NCI-H2029 treated with DMSO at 0.1 percent for 48 hours (cell line): ENCODE measurements at regions not wholly inside any gene's neighbourhood (a gene's known extent, or its start where the extent isn't known, plus 50 kb on each side); places are given as distances from the start of the nearest gene placed in this dataset.

ENCODE experiments used
- DNase-seq: peaks from one replicate; lab custom pipeline; 2025; lab: John Stamatoyannopoulos, UW

- no peak for DNase-seq
Measured at GRCh38 chr4:173924561-173924960, 358.9 kb downstream of the FBXO8 start.

DNA sequence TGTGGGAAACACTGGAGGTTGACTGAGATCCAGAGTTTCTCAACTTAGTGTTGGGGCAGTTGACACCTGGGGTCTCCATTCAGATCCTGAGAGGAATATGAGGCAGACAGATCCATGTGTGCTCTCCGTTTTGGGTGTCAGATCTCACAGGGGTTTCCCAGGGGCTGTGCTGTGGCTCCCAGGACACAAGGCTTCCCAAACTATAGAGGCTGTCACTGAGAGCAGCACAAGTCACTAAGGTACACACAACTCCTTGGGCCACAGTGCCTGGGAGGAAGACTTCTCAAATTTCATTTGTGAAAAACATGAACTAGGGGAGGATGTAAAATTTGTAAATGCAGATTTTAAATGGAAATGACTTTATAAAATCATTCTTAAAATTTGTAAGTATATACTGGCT, 363.6 kb downstream of the FBXO8 start:
- no peak for DNase-seq

DNA sequence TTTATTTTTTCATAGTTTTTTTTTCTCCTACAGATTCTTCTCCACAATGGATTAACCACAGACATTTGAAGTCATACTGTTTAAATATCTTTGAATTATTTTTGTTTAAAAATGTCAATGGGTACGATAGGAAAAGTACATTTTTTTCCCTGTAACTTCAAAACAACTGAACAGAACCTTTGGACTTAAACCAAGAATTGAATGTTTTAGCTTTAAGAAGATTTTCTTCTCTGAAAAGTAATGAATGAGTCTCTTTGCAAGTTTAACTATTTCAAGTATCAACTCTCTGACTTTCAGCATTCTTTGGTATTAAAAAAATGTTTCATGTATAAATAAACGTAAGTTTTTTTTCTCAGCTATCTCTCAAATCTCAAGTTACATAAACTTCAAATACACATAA, 364.3 kb downstream of the FBXO8 start:
- no peak for DNase-seq

DNA sequence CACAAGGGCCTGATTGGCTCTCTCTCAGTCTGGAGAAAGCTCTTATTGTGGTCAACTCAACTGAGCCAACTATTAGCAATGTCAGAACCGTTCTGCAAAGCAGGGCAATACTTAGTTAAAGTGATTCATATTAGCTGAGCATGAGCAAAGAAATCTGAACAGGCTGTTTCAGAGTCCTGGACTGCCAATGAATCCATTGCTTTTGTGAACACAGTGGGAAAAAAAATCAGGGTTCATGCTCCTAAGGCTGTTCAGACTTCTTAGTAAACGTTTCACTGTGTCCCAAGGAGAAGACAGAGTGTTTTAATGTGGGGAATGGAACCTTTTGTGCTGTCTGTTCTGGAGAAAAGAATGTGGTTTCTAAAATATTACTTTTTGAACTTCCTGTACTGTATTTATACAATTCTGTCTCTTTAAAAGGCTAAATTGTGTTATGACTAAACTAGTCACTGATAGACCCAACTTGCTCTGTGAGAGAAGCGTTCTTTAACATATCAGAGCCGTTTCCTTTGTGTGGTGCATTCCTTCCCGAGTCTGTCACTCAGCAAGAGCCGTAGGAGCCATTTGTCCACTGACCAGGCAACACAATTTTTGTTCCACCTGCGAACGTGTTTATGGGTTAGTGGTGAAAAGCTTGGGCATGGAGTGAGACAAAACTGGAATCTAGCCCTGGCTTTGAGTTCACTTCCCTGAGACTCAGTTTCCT, 366.1 kb downstream of the FBXO8 start:
- DNase-seq: no peak

DNA sequence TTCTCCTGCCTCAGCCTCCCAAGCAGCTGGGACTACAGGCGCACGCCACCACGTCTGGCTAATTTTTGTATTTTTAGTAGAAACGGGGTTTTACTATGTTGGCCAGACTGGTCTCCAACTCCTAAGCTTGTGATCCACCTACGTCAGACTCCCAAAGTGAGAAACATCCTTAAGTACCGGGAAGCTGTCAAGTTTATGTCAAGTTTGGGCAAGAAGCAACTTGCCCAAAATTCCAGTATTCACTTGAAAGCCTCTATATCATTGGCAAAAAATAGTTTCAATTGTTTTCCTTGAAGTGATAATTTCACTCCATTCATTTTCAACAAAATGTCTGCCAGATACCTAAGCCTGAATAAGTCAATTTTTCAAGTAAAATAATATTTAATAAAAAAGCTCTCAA, 370.0 kb downstream of the FBXO8 start:
- no peak for DNase-seq

DNA sequence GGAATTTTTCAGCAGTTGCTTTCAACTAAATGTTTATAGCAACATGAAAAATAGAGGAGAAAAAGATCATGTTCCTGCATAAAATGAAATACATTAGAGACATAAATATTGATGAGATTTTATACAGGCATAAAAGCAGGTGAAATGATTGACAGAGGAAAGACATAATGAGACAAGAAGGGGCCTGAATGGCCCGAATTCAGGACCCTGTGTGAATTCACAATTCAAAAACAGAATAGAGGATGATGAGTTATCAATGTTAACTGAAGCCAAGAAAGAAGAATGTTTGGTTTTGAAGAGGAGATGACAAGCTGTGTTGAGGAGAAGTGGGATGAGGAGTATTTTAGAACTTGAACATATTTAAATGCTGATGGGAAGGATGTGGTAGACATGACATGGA, 371.1 kb downstream of the FBXO8 start:
- no peak for DNase-seq

- DNase-seq: no peak
Measured at GRCh38 chr4:173910891-173911290, 372.6 kb downstream of the FBXO8 start.

GRCh38 chr4:173909294-173909693, 374.2 kb downstream of the FBXO8 start:
- no peak for DNase-seq

DNA sequence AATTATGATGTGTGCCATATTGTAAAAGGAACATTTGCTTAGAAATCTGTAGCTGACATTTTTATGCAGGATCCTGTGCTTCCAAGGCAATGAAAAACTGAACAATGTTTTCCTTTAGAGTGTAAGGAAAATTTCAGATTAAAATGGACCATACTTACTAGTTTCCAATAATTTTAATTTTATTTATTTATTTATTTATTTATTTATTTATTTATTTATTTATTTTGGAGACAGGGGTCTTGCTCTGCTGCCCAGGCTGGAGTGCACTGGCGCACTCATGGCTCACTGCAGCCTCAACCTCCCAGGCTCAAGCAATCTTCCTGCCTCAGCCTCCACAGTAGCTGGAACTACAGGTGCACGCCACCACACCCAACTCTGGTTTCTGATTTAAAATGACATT, 369.8 kb upstream of the HAND2 start:
- DNase-seq: no peak

DNA sequence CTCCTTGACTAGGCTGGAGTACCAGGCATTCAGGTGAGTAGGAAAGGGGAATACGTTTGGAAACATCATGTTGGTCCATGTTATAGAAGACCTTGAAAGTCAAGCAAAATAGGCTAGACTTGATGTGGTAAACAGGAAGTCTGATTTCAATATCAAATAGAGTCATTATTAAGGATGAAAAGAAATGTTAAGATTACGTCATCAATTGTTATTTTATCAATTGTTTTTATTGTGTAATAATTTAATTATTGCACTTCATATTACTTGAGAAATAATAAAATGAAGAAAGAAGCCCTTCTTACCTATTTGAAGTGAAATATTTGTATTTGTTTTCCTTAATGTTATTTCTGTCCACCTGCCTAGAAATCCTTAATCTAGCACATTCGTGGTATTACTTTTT, 361.0 kb upstream of the HAND2 start:
- no peak for DNase-seq

DNA sequence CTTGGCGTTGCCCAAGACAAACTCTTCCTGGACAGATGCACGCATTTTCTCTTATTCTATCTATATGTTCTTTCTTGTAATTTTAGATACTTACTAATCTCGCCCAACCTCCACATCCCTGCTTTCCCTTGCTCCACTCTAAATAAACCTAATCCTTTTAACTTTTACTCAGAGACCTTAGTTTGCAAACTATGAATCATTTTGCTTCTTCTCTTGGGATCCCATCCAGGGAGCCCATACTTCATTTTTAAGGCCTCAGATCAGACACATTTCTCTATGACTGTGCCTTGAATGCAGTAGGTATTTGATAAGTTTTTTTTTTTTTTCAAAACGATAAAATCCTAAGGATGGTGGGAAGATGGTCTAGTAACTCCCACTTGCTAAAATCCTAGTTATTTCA, 353.8 kb upstream of the HAND2 start:
- no peak for DNase-seq

DNA sequence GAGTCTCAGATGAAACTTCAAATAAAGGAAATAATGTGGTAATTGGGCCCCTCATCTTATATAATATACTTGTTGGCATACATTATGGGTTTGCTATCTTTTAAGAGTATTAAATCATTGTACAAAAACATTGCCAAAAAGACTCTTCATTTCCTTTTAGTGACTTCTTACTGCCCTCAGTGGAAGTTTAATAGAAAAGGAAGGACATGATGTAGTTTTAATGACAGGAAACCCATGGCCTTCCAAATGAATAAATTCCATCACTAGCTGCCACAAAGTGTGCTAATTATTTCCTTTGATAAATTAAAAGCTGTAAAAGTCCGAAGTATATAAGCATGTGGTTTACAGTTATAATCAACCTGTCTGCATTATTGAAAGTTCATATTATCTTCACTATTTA, 350.9 kb upstream of the HAND2 start:
- DNase-seq: no peak

- DNase-seq: no peak
Measured at GRCh38 chr4:173879509-173879908, 349.5 kb upstream of the HAND2 start.

DNA sequence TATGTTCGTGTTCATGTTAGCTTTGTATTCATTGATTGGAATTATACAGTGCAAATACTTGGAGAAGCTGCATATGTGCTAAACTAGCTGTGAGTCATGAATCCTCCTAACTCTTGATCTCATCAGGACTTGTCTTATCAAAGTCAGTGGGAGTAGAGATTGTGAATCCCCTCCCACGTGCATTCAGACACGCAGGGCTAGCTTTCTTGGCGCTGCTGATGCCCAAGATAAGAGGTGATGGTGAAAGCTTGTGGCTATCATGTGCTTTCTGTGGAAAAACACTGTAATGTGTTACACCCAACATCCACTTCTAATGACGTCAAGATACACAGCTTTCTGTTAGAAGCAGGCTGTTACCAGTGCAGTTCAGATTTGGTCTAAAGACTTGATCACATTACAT, 348.7 kb upstream of the HAND2 start:
- no peak for DNase-seq

DNA sequence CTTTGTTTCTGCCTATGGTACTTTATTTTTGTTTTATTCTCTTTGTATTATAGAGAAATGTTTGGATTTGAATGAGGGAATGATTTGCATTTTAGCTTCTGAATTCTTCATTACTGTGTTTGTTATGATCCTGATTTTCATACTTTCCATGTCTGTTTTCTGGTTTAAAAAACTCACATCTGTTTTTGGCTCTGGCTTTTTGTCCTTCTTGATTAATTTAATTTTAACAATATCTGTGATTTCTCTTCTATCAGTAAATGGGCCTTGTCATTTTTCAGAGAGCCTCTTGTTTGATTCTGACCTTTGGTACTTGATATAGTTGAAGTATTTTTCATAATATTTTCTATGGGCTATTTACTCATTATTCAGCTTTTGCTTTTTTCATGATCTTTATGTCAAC, 341.6 kb upstream of the HAND2 start:
- DNase-seq: no peak

- DNase-seq: no peak
Measured at GRCh38 chr4:173866322-173867026, 336.4 kb upstream of the HAND2 start.

GRCh38 chr4:173862754-173863153, 332.7 kb upstream of the HAND2 start:
- no peak for DNase-seq

- DNase-seq: no peak
Measured at GRCh38 chr4:173860094-173860493, 330.1 kb upstream of the HAND2 start.

- no peak for DNase-seq
Measured at GRCh38 chr4:173859091-173859713, 329.2 kb upstream of the HAND2 start.

GRCh38 chr4:173858471-173858870, 328.4 kb upstream of the HAND2 start:
- DNase-seq: no peak

DNA sequence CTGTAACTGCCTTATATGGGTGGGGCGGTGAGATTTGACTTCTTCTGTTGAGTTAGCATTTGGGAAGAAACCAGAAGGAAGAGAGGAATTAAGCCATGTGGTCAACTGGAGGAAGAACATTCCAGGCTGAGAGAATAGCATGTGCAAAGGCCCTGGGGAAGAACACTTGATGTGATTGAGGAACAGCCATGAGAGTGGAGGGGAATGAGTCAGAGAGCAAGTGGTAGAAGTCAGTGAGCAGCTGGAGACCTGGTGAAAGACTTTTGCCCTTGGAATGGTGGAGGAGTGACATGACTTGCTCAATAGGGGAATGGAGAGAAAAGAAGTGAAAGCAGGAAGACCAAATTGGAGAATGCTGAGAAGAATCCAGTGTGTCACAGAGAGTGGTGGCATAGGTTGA, 327.8 kb upstream of the HAND2 start:
- no peak for DNase-seq

- DNase-seq: no peak
Measured at GRCh38 chr4:173855015-173855414, 325.0 kb upstream of the HAND2 start.

DNA sequence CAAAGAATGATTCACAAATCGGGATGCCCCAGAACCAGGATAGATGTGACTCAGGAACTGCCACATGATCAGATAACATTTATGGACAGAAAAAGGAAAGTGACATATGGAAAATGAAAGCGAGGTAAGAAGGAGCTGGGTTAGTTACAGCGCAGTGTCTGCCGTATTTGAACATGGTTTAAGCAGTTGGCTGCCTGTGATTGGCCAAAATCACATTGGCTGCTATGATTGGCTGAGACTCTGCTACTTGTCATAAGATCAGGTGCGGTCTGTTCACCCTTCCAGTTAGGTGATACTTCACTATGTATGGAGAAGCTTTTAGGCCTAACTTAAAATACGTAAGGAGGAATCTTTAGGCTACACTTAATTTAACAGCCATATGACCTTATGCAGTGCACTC, 322.7 kb upstream of the HAND2 start:
- DNase-seq: no peak

DNA sequence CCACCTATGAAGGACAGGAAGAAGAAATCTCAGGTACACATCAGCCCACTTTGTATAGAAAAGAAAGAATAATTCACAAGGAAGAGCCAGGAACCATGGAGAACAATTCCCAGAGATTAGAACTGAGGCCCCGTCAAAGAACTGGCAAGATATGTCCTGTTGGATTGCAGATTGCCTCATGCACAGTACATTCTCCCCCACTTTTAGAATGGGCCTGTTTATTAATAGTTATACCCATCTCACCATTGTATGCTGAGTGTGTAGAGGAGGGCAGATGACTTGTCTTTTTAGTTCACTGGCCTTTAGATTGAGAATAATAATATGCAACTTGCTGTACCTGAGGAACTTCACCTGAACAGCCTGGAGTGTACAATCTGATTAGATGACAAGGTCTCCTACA, 315.6 kb upstream of the HAND2 start:
- DNase-seq: no peak
